ENCODE measurements at regions not wholly inside any gene's neighbourhood (a gene's known extent, or its start where the extent isn't known, plus 50 kb on each side); places are given as distances from the start of the nearest gene placed in this dataset.

- intact Hi-C loops (cut with micrococcal nuclease; ENCODE audit: unreplicated experiment): no loop called here
- BruUV-seq (replicated peaks): no TSS peak
- H3K4me2 ChIP-seq: no peak overlapping the region
- no peaks in the 10 kb centered on the region for H4K20me1 ChIP-seq (ENCODE audit: insufficient read depth)
- H3K4me1 ChIP-seq (replicated peaks; ENCODE audit: insufficient read depth): no peaks in the 10 kb centered on the region
- H3K9me3 ChIP-seq (ENCODE audit: insufficient read depth, low read depth): no peaks in the 10 kb centered on the region
- no peaks in the 10 kb centered on the region for H3K36me3 ChIP-seq (ENCODE audit: low read depth)
- no peaks in the 10 kb centered on the region for H3K79me2 ChIP-seq (ENCODE audit: low read depth)
- H2AFZ ChIP-seq: no peak overlapping the region
- H3K27me3 ChIP-seq (ENCODE audit: insufficient read depth, low read depth): no peaks in the 10 kb centered on the region
- DNase-seq: no peak
- no peaks in the 10 kb centered on the region for H3K9me2 ChIP-seq (ENCODE audit: insufficient read depth)
- TF ChIP-seq EZH2 (IDR thresholded peaks at IDR 0.05; ENCODE audit: low read depth): no peak
- TF ChIP-seq CTCF (conservative IDR thresholded peaks at IDR 0.05): no peak
- H3F3A ChIP-seq (ENCODE audit: insufficient read depth, low read depth): no peaks in the 10 kb centered on the region
- ChIA-PET CTCF (no interaction called here), POLR2A (ENCODE audit: unreplicated experiment) (no interaction called here)
- no peak overlapping the region for H3K27ac ChIP-seq
- H3K4me3 ChIP-seq: no peak overlapping the region
These were observed 49.7 kb upstream of the LMO4 start for GRCh38 chr1:87278825-87279535.
